Calu3 (cell line): ENCODE measurements at regions not wholly inside any gene's neighbourhood (a gene's known extent, or its start where the extent isn't known, plus 50 kb on each side); places are given as distances from the start of the nearest gene placed in this dataset.
"Not testable (repeated sequence)": the region's sequence is repeated elsewhere in the genome, so short reads cannot be mapped to it uniquely, and the experiment has no call there.

ENCODE experiments used
- BruUV-seq: library from RNA; stranded (reverse); fragments of 400-500 nt; replicated peaks from 2 replicates; lab custom pipeline; 2021; lab: Mats Ljungman, UMichigan
- CTCF ChIA-PET: fragments of 300-600 bp; sonication (Branson Sonifier 250); formaldehyde crosslinking; loops from one replicate; lab custom pipeline; 2022; ENCODE audit warnings: antibody characterized with exemption; lab: Charles Lee
- DNase-seq: peaks from one replicate; pipeline ENCODE4 v3.0.0; 2022
- H3K27ac Mint-ChIP-seq: one replicate; pipeline ENCODE4 v1.8.0; 2022; ENCODE audit warnings: mixed read lengths; ENCODE audit not compliant: unreplicated experiment
- H3K27me3 Mint-ChIP-seq: one replicate; pipeline ENCODE4 v1.8.0; 2022; ENCODE audit warnings: mixed read lengths; ENCODE audit not compliant: unreplicated experiment
- H3K36me3 Mint-ChIP-seq: one replicate; pipeline ENCODE4 v1.8.0; 2022; ENCODE audit warnings: mild to moderate bottlenecking, moderate library complexity, mixed read lengths; ENCODE audit not compliant: insufficient read depth, unreplicated experiment
- H3K4me1 Mint-ChIP-seq: one replicate; pipeline ENCODE4 v1.8.0; 2022; ENCODE audit warnings: mild to moderate bottlenecking, low read depth, mixed read lengths; ENCODE audit not compliant: unreplicated experiment
- H3K4me3 Mint-ChIP-seq: one replicate; pipeline ENCODE4 v1.8.0; 2022; ENCODE audit warnings: mild to moderate bottlenecking, low read depth, moderate library complexity, mixed read lengths; ENCODE audit not compliant: unreplicated experiment
- H3K9me3 Mint-ChIP-seq: one replicate; pipeline ENCODE4 v1.8.0; 2022; ENCODE audit warnings: low read depth, mixed read lengths; ENCODE audit not compliant: unreplicated experiment
- intact Hi-C: fragments of 100-400 bp; cut with micrococcal nuclease; formaldehyde crosslinking; loops from one replicate; pipeline ENCODE4 v1.10.0; 2022; ENCODE audit not compliant: unreplicated experiment

DNA sequence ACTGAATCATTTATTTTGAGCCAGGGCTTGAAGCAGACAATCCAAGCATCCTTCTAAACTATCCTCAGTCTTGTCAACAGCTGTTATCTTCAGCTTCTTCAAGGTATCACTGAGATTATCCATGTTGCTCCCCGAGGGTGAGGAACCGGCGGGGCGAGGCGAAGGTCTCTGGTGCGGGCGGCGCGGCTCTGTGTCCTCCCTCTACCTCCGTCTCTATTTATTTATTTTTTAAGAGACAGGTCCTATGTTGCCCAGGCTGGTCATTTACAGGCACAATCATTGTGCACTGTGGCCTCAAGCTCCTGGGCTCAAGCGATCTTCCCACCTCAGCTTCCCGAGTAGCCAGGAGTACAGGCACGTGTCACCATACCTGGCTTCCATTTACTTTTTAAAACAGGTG is 130.0 kb downstream of the SRGAP2 start:
- H3K27me3 Mint-ChIP-seq, H3K36me3 Mint-ChIP-seq, H3K9me3 Mint-ChIP-seq, H3K4me3 Mint-ChIP-seq, DNase-seq, H3K4me1 Mint-ChIP-seq, H3K27ac Mint-ChIP-seq, intact Hi-C loops, BruUV-seq, CTCF ChIA-PET: not testable (repeated sequence)

- H3K27ac Mint-ChIP-seq, H3K27me3 Mint-ChIP-seq, DNase-seq, CTCF ChIA-PET, H3K36me3 Mint-ChIP-seq, BruUV-seq, H3K9me3 Mint-ChIP-seq, H3K4me1 Mint-ChIP-seq, intact Hi-C loops, H3K4me3 Mint-ChIP-seq: not testable (repeated sequence)
Measured at GRCh38 chr1:206333897-206334296, 130.6 kb downstream of the SRGAP2 start.

- intact Hi-C loops, H3K36me3 Mint-ChIP-seq, CTCF ChIA-PET, BruUV-seq, H3K9me3 Mint-ChIP-seq, H3K4me3 Mint-ChIP-seq, H3K27me3 Mint-ChIP-seq, H3K27ac Mint-ChIP-seq, H3K4me1 Mint-ChIP-seq, DNase-seq: not testable (repeated sequence)
Measured at GRCh38 chr1:206334481-206334880, 131.1 kb downstream of the SRGAP2 start.

- BruUV-seq, H3K27ac Mint-ChIP-seq, H3K4me3 Mint-ChIP-seq, intact Hi-C loops, H3K36me3 Mint-ChIP-seq, DNase-seq, H3K27me3 Mint-ChIP-seq, H3K4me1 Mint-ChIP-seq, H3K9me3 Mint-ChIP-seq, CTCF ChIA-PET: not testable (repeated sequence)
Measured at GRCh38 chr1:206335162-206335561, 131.8 kb downstream of the SRGAP2 start.

DNA sequence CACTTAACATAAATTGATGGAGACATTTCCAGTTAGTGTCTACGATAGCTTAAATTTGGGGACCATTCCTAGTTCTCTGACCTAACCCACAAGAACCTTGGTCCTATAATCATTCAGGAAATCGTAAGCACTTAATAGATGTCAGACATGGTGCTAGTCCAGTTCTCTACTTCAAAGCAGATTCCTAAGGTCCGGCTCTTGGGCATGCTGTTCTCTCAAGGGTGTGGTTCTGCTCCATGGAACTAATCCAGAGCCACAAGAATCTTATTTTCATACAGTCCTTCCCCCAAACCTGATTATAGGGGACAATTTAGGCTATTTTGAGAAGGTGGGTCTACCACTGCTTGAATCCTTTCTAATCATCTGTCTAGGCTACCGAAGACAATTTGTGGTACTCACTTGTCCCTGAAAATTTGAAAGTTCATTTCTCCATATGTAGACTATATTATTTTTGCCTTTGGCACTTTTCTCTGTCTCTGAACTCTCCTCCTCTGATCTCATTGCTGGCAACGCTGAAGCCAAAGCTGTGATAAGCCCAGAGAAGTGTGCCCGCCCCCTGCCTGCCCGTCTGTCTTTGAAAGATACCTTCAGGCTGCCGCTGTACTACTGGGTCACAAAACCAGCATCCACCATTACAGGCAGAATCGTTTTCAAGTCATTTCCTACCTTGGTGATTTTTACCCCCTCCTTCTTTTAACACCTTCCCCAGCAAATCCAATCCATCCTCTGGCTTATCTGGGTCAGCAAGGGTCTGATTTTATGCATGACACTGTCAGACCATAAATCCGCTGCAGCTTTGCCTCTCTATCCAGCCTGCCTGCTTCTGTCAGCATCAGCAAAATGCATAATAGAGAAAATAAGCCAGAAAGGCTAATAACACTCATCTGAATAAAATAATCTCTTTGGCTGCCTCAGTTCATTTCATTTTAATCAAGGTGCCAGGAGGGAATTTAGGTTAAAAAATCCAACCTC is 132.8 kb downstream of the SRGAP2 start:
- H3K27ac Mint-ChIP-seq, CTCF ChIA-PET, H3K9me3 Mint-ChIP-seq, H3K4me1 Mint-ChIP-seq, DNase-seq, intact Hi-C loops, H3K27me3 Mint-ChIP-seq, H3K36me3 Mint-ChIP-seq, H3K4me3 Mint-ChIP-seq, BruUV-seq: not testable (repeated sequence)

DNA sequence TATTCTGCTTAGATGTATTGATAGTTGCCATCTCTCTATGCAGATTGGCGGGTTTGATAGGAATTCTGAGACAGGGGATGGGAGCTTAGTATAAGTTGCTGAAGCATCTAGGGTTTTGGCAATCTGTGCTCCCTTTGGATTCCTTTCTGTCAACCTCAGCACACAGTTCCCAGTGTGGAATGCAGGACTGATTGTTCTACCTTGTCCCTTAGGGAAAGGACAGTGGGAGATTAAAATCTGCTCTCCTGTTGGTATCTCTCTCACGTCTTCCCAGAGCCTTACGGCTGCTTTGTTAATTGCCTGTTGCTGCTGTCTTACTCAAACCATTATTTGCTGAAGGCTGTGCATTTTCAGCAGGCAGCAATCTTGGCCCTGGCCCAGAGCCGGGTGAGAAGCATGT is 133.3 kb upstream of the IKBKE start:
- CTCF ChIA-PET, H3K36me3 Mint-ChIP-seq, BruUV-seq, DNase-seq, intact Hi-C loops, H3K27ac Mint-ChIP-seq, H3K9me3 Mint-ChIP-seq, H3K27me3 Mint-ChIP-seq, H3K4me1 Mint-ChIP-seq, H3K4me3 Mint-ChIP-seq: not testable (repeated sequence)

- CTCF ChIA-PET, BruUV-seq, H3K4me1 Mint-ChIP-seq, H3K27me3 Mint-ChIP-seq, H3K4me3 Mint-ChIP-seq, H3K36me3 Mint-ChIP-seq, H3K27ac Mint-ChIP-seq, intact Hi-C loops, DNase-seq, H3K9me3 Mint-ChIP-seq: not testable (repeated sequence)
Measured at GRCh38 chr1:206350493-206351275, 119.6 kb upstream of the IKBKE start.

GRCh38 chr1:206351276-206352052 is 118.8 kb upstream of the IKBKE start:
- intact Hi-C loops, H3K36me3 Mint-ChIP-seq, H3K4me3 Mint-ChIP-seq, DNase-seq, H3K9me3 Mint-ChIP-seq, CTCF ChIA-PET, H3K27ac Mint-ChIP-seq, H3K4me1 Mint-ChIP-seq, BruUV-seq, H3K27me3 Mint-ChIP-seq: not testable (repeated sequence)

GRCh38 chr1:206356310-206356709 is 114.0 kb upstream of the IKBKE start:
- DNase-seq, H3K9me3 Mint-ChIP-seq, BruUV-seq, H3K4me3 Mint-ChIP-seq, H3K27ac Mint-ChIP-seq, intact Hi-C loops, CTCF ChIA-PET, H3K36me3 Mint-ChIP-seq, H3K27me3 Mint-ChIP-seq: not testable (repeated sequence)
- H3K4me1 Mint-ChIP-seq, result peaks cover 17% of the 10 kb centered on the region
